ENCODE measurements at regions not wholly inside any gene's neighbourhood (a gene's known extent, or its start where the extent isn't known, plus 50 kb on each side); places are given as distances from the start of the nearest gene placed in this dataset.
A peak's percentile ranks its signal among the peaks of the same experiment; 100 is the strongest.
"Not testable (repeated sequence)": the region's sequence is repeated elsewhere in the genome, so short reads cannot be mapped to it uniquely, and the experiment has no call there.

- Mint-ChIP-seq H3K4me1 (ENCODE audit: low read depth) (peaks cover 3% of the 10 kb centered on the region), H3K9me3 (no peaks in the 10 kb centered on the region), H3K27me3 (ENCODE audit: low read depth) (no peaks in the 10 kb centered on the region), H3K27ac (no peak overlapping the region), H3K4me3 (ENCODE audit: low read depth) (no peak overlapping the region), H3K36me3 (ENCODE audit: low read depth) (no peaks in the 10 kb centered on the region)
- intact Hi-C loops (cut with micrococcal nuclease), result no loop called here
- DNase-seq (ENCODE audit: low spot score), result no peak
Measured at GRCh38 chr14:22210026-22210425, 379.0 kb downstream of the DAD1 start.

GRCh38 chr14:22203036-22203435, 386.0 kb downstream of the DAD1 start:
- no peak for DNase-seq (ENCODE audit: low spot score)
- intact Hi-C loops (cut with micrococcal nuclease), result loop anchor here (5.0 kb wide), 1 partner anchor 354 kb away; no protein-coding TSS in a partner anchor
- Mint-ChIP-seq H3K27me3 (ENCODE audit: low read depth) (no peaks in the 10 kb centered on the region), H3K36me3 (ENCODE audit: low read depth) (no peaks in the 10 kb centered on the region), H3K4me1 (ENCODE audit: low read depth) (peaks cover 13% of the 10 kb centered on the region), H3K4me3 (ENCODE audit: low read depth) (peak overlapping the region; percentile 78), H3K27ac (no peak overlapping the region), H3K9me3 (no peaks in the 10 kb centered on the region)

DNA sequence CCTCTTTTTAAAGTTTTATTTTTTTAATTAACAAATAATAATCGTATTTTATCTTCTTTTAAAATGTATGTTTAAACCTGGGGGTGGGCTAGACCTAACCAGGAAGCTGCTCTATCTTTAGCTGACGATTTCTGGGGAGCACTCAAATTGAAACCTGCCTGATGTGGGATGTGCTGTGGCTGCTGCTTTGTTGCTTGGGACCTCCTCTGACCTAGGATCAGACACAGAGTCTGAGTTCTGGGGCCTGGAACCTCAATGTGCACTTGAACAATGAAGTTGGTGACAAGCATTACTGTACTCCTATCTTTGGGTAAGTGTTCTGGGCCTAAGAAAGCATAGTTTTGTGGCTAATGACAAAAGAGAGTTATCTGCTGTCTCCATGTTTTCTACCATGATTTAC, 386.7 kb downstream of the DAD1 start:
- intact Hi-C loops (cut with micrococcal nuclease), result loop anchor here (5.0 kb wide), 1 partner anchor 355 kb away; no protein-coding TSS in a partner anchor
- Mint-ChIP-seq H3K27ac (peak overlapping the region; percentile 67), H3K27me3 (ENCODE audit: low read depth) (no peaks in the 10 kb centered on the region), H3K9me3 (no peaks in the 10 kb centered on the region), H3K36me3 (ENCODE audit: low read depth) (no peaks in the 10 kb centered on the region), H3K4me3 (ENCODE audit: low read depth) (peak overlapping the region; percentile 78), H3K4me1 (ENCODE audit: low read depth) (peaks cover 10% of the 10 kb centered on the region)
- DNase-seq (ENCODE audit: low spot score), result no peak

DNA sequence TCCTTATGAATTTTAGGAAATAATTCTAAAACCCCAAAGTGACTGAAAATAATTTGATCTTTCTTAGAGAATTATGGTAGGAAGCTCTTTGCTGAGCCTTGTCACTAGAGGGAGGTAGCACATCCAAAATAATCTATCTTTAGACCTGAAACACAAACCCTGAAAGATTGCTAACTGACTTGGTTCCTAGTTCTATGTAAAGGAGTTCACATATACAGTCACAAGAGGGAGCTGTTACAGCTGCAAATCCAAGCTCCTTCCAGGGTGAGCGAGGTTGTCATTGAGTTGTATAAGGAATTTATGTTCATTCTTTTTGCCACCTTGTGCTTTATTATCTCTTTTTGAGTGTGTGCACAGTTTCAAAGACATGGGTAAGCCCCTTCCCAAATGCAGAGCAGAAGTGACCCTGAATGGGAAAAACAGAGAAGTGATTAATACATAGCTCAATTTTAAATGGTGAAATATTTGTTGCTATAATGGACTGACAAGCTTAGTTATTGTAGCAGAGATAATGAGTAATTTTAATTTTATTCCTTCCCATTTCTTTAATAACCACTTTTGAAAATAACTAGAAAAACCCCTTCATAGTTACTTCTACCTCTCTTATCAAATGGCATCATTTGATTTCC, 387.9 kb downstream of the DAD1 start:
- no peak overlapping the region for H3K27ac Mint-ChIP-seq
- no peak overlapping the region for H3K4me3 Mint-ChIP-seq (ENCODE audit: low read depth)
- H3K36me3 Mint-ChIP-seq (ENCODE audit: low read depth), result no peaks in the 10 kb centered on the region
- no peaks in the 10 kb centered on the region for H3K9me3 Mint-ChIP-seq
- intact Hi-C loops (cut with micrococcal nuclease), result loop anchor here (5.0 kb wide), 1 partner anchor 356 kb away; no protein-coding TSS in a partner anchor
- no peak for DNase-seq (ENCODE audit: low spot score)
- H3K4me1 Mint-ChIP-seq (ENCODE audit: low read depth), result peaks cover 10% of the 10 kb centered on the region
- H3K27me3 Mint-ChIP-seq (ENCODE audit: low read depth), result no peaks in the 10 kb centered on the region

GRCh38 chr14:22200131-22200530, 388.9 kb downstream of the DAD1 start:
- Mint-ChIP-seq H3K4me1 (ENCODE audit: low read depth) (peaks cover 10% of the 10 kb centered on the region), H3K27ac (peak overlapping the region; percentile 33)
- DNase-seq (ENCODE audit: low spot score); H3K27me3 Mint-ChIP-seq (ENCODE audit: low read depth); H3K36me3 Mint-ChIP-seq (ENCODE audit: low read depth); H3K9me3 Mint-ChIP-seq; H3K4me3 Mint-ChIP-seq (ENCODE audit: low read depth): not testable (repeated sequence)
- intact Hi-C loops (cut with micrococcal nuclease), result loop anchor here (5.0 kb wide), 1 partner anchor 357 kb away; no protein-coding TSS in a partner anchor

GRCh38 chr14:22194664-22195063, 394.4 kb downstream of the DAD1 start:
- DNase-seq (ENCODE audit: low spot score), result no peak
- intact Hi-C loops (cut with micrococcal nuclease), result no loop called here
- Mint-ChIP-seq H3K9me3 (no peaks in the 10 kb centered on the region), H3K27ac (no peak overlapping the region), H3K36me3 (ENCODE audit: low read depth) (no peaks in the 10 kb centered on the region), H3K4me1 (ENCODE audit: low read depth) (no peaks in the 10 kb centered on the region), H3K27me3 (ENCODE audit: low read depth) (no peaks in the 10 kb centered on the region), H3K4me3 (ENCODE audit: low read depth) (no peak overlapping the region)

DNA sequence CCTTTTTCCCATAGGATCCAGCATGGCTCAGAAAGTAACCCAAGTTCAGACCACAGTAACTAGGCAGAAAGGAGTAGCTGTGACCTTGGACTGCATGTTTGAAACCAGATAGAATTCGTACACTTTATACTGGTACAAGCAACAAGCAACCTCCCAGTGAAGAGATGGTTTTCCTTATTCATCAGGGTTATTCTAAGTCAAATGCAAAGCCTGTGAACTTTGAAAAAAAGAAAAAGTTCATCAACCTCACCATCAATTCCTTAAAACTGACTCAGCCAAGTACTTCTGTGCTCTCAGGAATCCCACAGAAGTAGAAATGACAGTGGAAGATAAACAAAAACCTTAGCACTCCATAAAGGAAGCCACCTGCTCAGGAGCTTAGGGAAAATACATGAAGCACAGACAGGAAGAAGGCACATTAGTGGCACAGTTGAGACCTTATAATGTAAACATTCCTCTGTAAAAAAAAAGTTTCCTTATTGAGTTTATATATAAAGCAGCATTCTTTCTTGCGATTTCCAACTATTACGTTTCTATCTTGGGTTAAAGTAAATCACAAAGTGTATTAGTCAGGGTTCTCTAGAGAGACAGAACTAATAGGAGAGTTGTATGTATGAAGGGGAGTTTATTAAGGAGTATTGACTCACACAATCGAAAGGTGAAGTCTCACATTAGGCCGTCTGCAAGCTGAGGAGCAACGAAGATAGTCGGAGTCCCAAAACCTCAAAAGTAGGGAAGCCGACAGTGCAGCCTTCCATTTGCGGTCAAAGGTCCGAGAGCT, 398.4 kb downstream of the DAD1 start:
- no peak for DNase-seq (ENCODE audit: low spot score)
- Mint-ChIP-seq H3K4me1 (ENCODE audit: low read depth) (no peaks in the 10 kb centered on the region), H3K4me3 (ENCODE audit: low read depth) (no peak overlapping the region), H3K36me3 (ENCODE audit: low read depth) (no peaks in the 10 kb centered on the region), H3K27ac (no peak overlapping the region), H3K9me3 (no peaks in the 10 kb centered on the region), H3K27me3 (ENCODE audit: low read depth) (no peaks in the 10 kb centered on the region)
- intact Hi-C loops (cut with micrococcal nuclease), result no loop called here

DNA sequence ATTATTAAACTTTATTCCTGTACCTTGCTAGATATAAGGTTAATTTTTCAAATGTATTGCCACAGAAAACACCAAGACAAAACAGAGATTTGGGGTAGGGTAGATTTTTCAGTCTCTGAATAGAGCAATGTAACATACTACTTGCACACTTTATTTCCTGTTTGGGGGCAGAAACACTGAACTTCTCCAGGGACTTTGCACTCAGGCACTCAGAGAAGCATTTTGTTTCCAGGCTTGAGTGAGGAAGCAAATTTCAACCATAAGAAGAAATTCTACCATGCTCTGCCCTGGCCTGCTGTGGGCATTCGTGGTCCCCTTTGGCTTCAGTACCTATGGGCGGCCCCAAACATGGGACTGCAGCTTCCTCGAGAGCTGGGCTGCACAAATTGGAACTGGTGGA, 399.1 kb downstream of the DAD1 start:
- no peak for DNase-seq (ENCODE audit: low spot score)
- H3K4me1 Mint-ChIP-seq (ENCODE audit: low read depth), result no peaks in the 10 kb centered on the region
- H3K4me3 Mint-ChIP-seq (ENCODE audit: low read depth), result no peak overlapping the region
- no peaks in the 10 kb centered on the region for H3K27me3 Mint-ChIP-seq (ENCODE audit: low read depth)
- H3K27ac Mint-ChIP-seq, result no peak overlapping the region
- no peaks in the 10 kb centered on the region for H3K36me3 Mint-ChIP-seq (ENCODE audit: low read depth)
- no peaks in the 10 kb centered on the region for H3K9me3 Mint-ChIP-seq
- intact Hi-C loops (cut with micrococcal nuclease), result no loop called here

GRCh38 chr14:22188318-22188717, 400.7 kb downstream of the DAD1 start:
- Mint-ChIP-seq H3K9me3 (no peaks in the 10 kb centered on the region), H3K4me3 (ENCODE audit: low read depth) (no peak overlapping the region), H3K27me3 (ENCODE audit: low read depth) (no peaks in the 10 kb centered on the region), H3K36me3 (ENCODE audit: low read depth) (no peaks in the 10 kb centered on the region), H3K4me1 (ENCODE audit: low read depth) (no peaks in the 10 kb centered on the region), H3K27ac (no peak overlapping the region)
- intact Hi-C loops (cut with micrococcal nuclease), result no loop called here
- DNase-seq (ENCODE audit: low spot score), result no peak

DNA sequence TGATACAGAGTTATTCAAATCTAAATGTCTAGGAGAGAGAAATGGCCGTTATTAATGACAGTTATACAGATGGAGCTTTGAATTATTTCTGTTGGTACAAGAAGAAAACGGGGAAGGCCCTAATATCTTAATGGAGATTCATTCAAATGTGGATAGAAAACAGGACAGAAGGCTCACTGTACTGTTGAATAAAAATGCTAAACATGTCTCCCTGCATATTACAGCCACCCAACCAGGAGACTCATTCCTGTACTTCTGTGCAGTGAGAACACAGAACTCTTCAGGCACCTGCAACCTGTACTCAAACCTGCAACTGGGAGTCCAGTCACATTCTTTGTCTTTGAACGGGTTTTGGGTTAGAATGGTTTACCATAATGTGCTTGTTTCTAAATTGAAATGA, 403.2 kb downstream of the DAD1 start:
- no peaks in the 10 kb centered on the region for H3K4me1 Mint-ChIP-seq (ENCODE audit: low read depth)
- H3K36me3 Mint-ChIP-seq (ENCODE audit: low read depth), result no peaks in the 10 kb centered on the region
- H3K9me3 Mint-ChIP-seq, result no peaks in the 10 kb centered on the region
- intact Hi-C loops (cut with micrococcal nuclease), result no loop called here
- DNase-seq (ENCODE audit: low spot score), result no peak
- H3K27me3 Mint-ChIP-seq (ENCODE audit: low read depth), result no peaks in the 10 kb centered on the region
- no peak overlapping the region for H3K27ac Mint-ChIP-seq
- H3K4me3 Mint-ChIP-seq (ENCODE audit: low read depth), result no peak overlapping the region

DNA sequence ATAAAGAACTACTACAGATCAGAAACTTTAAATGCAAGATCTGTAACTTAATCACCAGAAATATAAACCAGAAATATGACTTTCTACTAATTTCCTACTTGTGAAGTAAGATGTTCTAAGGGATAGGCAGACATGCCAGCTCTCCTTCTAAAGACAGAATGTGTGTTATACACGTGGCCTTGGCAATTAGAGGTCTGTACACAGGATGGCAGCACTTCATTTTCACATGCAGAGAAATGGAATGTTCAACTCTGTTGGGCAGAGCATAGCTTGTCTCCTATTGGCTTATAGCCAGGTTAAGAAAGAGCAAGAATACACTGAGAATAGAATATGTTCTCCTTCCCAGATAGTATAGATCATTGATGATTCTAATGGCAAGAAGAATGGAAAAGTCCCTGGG, 403.8 kb downstream of the DAD1 start:
- Mint-ChIP-seq H3K36me3 (ENCODE audit: low read depth) (no peaks in the 10 kb centered on the region), H3K27ac (no peak overlapping the region), H3K27me3 (ENCODE audit: low read depth) (no peaks in the 10 kb centered on the region), H3K4me1 (ENCODE audit: low read depth) (no peaks in the 10 kb centered on the region), H3K9me3 (no peaks in the 10 kb centered on the region), H3K4me3 (ENCODE audit: low read depth) (no peak overlapping the region)
- DNase-seq (ENCODE audit: low spot score), result no peak
- intact Hi-C loops (cut with micrococcal nuclease), result no loop called here

GRCh38 chr14:22184830-22185168, 404.2 kb downstream of the DAD1 start:
- H3K4me1 Mint-ChIP-seq (ENCODE audit: low read depth), result no peaks in the 10 kb centered on the region
- intact Hi-C loops (cut with micrococcal nuclease), result no loop called here
- H3K9me3 Mint-ChIP-seq, result no peaks in the 10 kb centered on the region
- no peaks in the 10 kb centered on the region for H3K27me3 Mint-ChIP-seq (ENCODE audit: low read depth)
- H3K27ac Mint-ChIP-seq, result no peak overlapping the region
- H3K36me3 Mint-ChIP-seq (ENCODE audit: low read depth), result no peaks in the 10 kb centered on the region
- no peak for DNase-seq (ENCODE audit: low spot score)
- H3K4me3 Mint-ChIP-seq (ENCODE audit: low read depth), result no peak overlapping the region

GRCh38 chr14:22184157-22184829, 404.7 kb downstream of the DAD1 start:
- Mint-ChIP-seq H3K27ac (no peak overlapping the region), H3K9me3 (no peaks in the 10 kb centered on the region), H3K4me1 (ENCODE audit: low read depth) (no peaks in the 10 kb centered on the region), H3K36me3 (ENCODE audit: low read depth) (no peaks in the 10 kb centered on the region), H3K27me3 (ENCODE audit: low read depth) (no peaks in the 10 kb centered on the region), H3K4me3 (ENCODE audit: low read depth) (no peak overlapping the region)
- intact Hi-C loops (cut with micrococcal nuclease), result no loop called here
- no peak for DNase-seq (ENCODE audit: low spot score)
